ENCODE measurements at regions not wholly inside any gene's neighbourhood (a gene's known extent, or its start where the extent isn't known, plus 50 kb on each side); places are given as distances from the start of the nearest gene placed in this dataset.

DNA sequence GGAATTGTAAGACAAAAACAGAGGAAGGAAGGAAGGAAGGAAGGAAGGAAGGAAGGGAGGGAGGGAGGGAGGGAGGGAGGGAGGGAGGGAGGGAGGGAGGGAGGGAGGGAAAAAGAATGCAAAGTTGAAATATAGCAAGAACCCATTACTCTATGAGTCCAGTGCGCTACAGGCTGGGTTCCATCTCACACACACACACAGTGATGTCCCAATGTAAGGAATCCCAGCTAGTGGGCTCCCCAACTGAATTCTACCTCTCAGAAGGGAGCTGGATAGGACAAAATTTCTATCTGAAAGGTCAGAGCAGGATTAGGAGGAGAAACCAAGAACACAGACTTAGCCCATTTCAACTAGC lies 173.4 kb downstream of the DAD1 start:
- TF ChIP-seq GATA2 (IDR thresholded peaks at IDR 0.05; ENCODE audit: low read depth, low read length) (no peak), GATA3 (IDR thresholded peaks at IDR 0.05; ENCODE audit: low read depth, low read length) (no peak)
